HG03196 (cell line): ENCODE measurements at regions not wholly inside any gene's neighbourhood (a gene's known extent, or its start where the extent isn't known, plus 50 kb on each side); places are given as distances from the start of the nearest gene placed in this dataset.
"Not testable (repeated sequence)": the region's sequence is repeated elsewhere in the genome, so short reads cannot be mapped to it uniquely, and the experiment has no call there.

Source experiments
- ATAC-seq: cut with Tn5 transposase; IDR thresholded peaks from one replicate; pipeline ENCODE4 v1.9.1; 2021; ENCODE audit not compliant: unreplicated experiment

DNA sequence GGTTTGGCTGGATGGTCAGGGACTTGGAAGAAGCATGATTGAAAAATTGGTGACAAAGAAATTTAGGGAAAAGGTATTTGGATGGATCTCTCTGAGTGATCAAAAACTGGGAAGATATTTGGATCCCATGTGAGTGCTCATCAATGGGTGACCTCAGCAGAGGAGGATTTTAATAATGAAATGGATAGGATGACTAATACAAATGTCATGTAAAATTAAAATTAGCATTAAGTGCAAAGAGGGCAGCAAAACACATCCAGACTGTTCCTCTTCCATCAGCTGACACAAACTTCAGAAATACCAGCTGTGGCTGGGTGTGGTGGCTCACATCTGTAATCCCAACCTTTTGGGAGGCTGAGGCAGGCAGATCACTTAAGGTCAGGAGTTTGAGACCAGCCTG is 151.7 kb downstream of the THBS2 start:
- no peak for ATAC-seq

DNA sequence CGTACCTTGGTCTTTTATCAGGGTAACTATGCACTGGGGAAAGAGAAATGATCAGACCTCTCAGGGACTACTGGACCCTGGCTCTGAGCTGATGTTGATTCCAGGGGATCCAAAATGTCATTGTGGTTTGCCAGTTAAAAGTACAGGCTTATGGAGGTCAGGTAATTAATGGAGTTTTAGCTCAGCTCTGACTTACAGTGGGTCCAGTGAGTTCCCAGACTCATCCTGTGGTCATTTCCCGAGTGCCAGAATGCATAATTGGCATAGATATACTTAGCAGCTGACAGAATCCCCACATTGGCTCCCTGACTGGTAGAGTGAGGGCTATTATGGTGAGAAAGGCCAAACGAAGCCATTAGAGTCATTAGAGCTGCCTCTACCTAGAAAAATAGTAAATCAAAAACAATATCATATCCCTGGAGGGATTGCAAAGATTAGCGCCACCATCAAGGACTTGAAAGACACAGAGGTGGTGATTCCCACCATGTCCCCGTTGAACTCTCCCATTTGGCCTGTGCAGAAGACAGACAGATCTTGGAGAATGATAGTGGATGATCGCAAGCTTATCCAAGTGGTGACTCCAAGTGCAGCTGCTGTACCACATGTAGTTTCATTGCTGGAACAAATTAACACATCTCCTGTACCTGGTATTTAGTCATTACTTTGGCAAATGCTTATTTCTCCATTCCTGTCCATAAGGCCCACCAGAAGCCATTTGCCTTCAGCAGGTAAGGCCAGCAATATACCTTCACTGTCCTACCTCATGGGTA is 152.4 kb downstream of the THBS2 start:
- no peak for ATAC-seq

DNA sequence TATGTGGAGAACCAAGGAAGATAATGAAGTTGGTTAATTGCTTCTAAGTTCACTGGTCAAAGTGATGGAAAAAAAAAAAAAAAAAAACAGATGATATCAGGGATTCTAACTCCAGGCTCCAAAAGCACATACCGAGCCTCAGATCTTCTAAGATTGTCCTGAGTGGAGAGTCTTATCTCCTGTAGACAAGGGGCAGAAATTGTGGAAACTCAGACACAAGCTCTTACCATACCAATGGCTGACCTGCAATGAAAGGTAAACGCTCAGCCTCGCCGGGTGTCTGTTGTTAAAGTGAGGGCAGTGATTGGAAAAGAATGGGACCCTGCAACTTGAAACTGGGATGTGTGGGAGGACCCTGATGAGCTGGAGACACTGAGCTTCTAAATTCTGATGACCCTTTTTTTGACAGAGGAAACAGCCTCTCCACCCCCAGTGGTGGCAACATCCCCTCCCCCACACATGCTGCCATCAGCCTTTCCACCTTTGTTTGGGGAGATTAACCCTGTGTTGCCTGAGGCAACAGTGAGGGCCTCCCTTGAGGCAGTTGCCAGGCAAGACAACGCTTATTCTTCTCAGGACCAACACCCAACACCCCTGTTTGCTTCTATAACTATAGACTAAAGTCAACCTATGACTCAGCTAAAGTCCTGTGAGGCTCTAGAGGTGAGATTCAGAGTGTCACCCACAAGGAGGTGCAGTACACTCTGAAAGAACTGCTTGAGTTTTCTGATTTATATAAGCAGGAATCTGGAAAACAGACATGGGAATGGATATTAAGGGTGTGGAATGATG is 154.0 kb downstream of the THBS2 start:
- no peak for ATAC-seq

DNA sequence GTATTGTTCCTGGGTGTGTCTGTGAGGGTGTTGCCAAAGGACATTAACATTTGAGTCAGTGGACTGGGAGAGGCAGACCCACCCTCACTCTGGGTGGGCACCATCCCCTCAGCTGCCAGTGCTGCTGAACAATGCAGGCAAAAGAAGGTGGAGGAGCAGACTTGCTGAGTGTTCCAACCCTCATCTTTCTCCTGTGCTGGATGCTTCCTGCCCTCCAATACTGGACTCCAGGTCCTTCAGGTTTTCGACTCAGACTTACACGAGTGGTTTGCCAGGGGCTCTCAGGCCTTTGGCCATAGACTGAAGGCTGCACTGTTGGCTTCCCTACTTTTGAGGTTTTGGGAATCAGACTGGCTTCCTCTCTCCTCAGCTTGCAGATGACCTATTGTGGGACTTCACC is 155.0 kb downstream of the THBS2 start:
- ATAC-seq: not testable (repeated sequence)

DNA sequence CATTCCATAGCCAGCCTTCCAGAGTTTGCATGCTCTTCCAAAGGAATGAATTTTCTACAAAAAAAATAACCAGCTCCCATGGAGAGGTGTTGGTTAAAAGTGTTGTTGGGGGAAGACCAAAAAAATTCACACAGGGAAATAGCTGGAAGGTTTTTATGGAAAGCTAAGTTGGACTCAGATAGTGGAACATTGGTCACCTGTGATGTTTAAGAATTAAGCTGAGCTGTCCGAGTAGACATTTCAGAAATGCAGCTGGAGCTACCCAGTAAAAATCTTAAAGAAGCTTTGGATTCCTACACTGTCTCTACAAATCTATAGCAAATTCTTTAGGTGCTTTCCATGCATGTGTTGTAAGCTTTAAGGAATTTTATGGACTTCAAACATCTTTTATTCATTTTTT is 155.5 kb downstream of the THBS2 start:
- ATAC-seq: no peak

DNA sequence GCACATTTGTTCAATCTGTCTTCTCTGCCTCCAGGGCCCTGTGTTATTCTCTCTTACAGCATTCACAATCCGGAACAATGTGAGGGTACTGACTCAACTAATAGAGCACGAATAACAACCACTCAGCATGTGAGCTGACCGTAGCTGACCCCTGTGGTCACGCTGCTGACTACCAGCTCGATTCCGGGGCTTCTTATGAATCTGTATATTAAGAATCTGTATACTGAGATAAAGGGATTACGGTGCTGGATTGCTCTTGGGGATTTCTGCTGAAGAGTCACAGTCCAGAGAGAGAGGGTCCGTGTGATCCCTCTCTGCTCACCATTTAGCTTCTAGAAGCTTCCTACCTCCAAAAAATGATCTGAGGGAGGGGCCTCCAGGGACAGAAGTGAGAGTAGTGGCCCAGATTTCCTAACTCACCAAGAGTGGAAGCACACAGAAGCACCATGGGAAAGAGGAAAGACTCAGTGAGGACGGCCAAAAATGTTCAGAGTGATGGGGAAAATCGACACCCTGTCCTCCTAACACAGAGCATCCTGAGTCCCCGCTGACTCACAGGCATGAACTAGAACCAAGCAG is 156.2 kb downstream of the THBS2 start:
- ATAC-seq: no peak

DNA sequence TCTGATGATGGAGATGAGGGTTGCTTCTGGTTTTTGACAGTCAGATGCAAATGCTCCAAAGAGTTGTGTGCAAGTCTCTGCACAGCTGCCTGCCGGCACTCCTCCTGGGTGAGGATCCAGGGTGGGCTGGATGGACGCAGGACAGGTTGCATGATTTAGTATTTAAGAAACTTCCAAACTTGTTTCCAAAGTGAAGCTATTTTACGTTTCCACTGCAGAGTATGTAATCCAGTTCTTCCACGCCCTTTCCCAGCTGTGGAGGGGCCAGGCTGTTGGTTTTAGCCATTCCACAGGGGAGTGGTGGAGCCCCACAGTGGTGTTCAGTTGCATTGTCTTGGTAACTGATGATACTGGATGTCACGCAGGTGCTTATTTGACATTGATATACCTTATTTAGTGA is 157.3 kb downstream of the THBS2 start:
- ATAC-seq: no peak

DNA sequence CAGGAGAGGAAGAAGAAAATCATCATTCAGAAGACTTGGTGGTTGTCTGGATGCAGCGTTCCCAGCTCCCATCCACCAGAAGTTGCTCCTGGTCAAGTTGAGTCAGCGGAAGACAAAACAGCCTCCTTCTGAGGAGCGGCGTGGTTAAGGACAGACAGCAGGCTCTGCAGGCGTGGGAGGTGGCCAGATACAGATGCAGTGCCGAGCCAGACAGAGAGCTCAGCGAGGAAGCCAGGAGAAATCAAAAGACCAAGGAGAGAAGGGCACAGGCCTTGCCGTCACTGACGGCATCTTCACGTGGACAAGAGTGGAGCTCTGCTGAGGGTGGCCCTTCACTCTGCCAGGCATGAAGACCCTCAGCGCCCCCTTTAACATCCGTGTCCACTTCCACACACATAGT is 158.5 kb downstream of the THBS2 start:
- ATAC-seq: no peak

DNA sequence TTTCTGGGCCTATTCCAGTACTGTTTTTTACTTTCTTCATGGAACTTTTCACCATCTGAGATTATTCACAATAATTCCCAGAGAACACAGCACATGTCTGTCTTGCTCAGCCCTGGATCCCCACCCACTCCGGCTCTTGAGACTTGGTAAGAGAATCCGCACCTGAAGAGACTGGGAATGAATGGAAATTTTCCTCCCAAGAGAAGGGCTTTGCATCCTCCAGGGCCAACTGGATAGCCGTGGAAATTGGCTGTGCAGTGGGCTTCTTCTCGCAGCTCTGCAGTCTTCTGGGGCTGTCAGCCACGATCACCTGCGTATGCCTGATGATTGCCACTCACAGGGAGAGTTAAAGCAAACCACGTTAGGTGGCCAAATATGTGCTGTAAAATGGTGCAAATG is 159.1 kb downstream of the THBS2 start:
- no peak for ATAC-seq

DNA sequence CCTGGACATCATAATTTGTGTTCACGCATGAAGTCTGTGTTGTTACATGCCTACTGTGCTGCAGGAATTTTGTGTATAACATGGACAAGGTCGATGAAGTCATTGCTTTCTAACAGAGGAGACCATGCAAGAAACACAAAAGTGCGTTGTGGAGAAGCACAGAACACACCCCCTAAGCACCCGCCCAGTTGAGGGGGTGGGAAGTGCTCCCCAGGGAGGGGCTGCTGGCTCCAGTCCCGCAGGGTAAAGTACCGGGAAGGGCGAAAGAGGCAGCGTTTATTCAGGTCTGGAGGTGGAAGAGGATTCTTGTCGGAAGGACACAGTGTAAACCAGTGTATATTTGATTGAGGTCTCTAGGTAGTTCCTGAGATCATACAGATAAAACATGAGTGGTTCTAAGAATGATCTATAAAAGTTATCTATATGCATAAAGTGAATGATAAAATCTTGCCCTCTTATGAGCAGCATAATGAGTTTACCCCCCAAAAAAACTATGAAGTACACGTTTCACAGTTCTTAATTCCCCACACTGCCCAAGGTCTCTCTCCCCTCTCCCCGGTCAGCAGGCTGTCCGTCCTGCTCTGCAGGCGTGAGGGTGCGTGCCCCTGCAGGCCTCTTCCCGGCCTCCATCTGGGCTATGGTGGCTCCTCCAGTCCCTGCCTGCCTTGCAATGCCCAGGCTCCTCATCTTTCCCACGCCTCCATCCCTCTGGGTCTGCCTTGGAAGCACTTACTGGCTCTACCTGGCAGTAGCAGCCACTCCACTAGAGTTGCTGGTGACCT is 159.7 kb downstream of the THBS2 start:
- ATAC-seq: no peak

DNA sequence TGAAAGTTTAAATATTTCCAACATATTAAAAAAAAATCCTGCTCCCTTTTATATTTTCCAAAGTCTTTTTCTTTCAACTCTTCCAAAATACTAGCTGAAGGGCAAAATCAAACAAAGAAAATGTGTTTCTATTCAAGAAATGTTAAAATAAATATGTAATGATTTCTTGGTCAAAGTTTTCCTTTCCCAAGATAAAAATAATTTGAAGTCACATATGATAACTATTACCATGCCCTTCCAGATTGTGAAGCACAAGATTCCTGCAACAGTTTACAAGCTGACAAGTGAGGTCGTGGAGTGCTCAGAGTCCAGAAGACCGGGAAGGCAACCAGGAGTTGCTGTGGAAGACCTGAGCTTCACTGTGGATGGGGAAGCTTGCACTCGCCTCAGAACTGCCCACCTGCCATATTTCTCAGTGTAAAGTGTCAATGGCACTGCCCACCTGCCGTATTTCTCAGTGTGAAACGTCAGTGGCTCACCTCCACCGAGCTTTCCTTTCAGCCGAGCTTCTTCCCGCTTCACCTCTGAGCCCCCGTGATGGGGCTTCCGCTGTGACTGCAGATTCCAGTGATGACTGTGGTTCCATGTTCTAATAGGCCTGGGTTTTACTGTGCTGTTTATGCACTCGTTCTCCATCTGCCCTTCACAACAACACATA is 160.5 kb downstream of the THBS2 start:
- no peak for ATAC-seq

DNA sequence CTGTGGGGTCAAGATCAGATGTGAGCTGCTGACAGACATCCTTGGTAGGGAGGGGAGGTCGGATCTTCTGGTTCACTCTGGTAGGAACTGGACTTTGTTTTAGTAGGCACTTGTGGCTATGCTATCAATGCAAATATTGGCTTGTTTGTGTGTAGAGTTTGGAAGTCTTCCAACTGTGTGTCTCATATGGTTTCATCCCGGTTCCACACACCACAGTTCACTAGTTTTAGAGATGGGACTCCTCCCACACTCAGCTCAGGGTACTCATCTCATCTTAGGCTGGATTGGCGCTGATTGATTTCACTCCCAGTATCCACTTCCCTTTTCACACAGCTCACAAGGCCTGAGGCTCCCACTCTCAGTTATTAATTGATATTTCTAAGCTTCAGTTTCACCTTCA is 161.3 kb downstream of the THBS2 start:
- no peak for ATAC-seq

DNA sequence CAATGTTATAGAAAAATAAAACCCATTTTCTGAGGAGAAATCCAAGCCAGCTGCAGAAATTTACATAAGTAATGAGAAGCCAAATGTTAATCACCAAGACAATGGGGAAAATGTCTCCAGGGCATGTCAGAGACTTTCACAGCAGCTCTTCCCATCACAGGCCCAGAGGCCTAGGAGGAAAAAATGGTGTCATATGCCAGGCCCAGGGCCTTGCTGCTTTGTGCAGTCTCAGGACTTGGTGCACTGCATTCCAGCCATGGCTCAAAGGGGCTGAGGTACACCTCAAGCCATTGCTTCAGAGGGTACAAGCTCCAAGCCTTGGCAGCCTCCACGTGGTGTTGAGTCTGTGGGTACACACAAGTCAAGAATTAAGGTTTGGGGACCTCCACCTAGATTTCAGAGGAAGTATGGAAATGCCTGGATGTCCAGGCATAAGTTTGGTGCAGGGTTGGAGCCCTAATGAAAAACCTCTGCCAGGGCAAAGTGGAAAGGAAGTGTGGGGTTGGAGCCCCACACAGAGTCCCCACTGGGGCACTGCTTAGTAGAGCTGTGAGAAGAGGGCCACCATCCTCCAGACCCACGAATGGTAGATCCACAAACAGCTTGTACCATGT is 163.0 kb downstream of the THBS2 start:
- ATAC-seq: not testable (repeated sequence)

DNA sequence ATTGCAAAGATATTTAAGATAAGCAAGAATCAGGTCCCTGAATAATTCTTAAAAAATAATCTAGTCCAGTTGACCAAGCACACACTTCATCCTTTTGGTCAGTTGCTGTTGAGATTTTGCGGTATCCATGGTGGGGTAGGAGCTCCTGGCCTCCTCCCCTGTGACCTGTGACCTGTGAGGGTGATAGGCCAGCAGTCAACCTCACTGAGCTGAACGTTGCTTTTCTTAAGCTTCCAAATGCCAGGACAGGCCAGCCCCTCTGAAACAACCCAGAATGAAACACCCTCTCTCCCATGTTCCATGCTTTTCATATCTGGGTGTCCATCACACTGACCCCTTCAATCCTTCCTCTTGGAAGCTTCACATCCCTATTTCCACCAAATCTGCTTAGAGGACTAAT is 164.9 kb downstream of the THBS2 start:
- no peak for ATAC-seq

DNA sequence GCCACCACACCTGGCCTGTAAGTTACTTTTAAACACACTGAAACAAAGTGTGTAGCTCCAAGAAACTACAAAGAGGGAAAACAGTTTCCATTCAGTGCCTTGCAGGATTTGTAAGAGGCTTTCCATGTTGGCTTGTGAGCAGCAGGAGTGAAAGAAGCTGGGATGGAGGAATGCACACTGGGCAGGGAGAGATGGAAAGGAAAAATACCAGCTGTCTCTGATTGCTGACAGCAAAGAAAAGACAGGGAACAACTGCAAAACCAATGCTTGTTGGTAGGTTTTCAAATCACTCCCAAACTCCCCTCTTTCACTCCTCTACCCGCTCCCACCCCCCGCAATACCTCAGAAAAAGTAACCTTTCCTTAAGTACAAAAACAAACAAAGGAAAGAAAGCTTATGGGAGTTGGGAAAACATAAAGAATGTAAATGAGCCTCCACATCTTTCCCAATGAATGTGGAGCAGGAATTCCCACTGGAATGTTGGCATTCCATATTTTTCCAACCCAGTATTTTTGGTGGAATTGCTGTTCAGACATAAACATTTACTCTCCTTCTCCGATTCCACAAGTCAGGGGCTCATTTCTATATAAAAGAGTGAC is 166.1 kb downstream of the THBS2 start:
- no peak for ATAC-seq

DNA sequence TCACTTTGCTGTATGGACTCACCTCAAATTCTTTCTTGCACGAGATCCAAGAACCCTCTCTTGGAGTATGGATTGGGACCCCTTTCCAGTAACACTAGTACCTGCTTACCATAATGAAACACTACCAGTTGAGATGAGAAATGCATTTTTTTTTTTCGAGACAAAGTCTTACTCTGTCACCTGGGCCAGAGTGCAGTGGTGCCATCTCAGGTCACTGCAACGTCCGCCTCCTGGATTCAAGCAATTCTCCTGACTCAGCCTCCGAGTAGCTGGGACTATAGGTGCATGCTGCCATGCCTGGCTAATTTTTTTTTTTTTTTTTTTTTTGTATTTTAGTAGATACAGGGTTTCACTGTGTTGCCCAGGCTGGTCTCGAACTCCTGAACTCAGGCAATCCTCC is 167.0 kb downstream of the THBS2 start:
- not testable (repeated sequence) for ATAC-seq

DNA sequence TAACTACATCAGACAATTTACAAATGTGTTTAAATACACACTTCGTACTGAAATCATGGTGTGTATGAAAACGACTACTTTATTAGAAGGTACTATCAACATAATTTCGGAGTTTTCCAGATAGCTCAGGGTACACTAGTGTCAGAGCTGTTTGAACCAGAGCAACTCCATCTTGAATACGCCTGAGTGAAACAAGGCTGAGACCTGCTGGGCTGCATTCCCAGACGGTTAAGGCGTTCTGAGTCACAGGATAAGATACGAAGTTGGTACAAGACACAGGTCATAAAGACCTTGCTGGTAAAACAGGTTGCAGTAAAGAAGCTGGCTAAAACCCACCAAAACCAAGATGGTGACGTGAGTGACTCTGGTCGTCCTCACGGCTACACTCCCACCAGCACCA is 167.6 kb downstream of the THBS2 start:
- ATAC-seq: no peak

DNA sequence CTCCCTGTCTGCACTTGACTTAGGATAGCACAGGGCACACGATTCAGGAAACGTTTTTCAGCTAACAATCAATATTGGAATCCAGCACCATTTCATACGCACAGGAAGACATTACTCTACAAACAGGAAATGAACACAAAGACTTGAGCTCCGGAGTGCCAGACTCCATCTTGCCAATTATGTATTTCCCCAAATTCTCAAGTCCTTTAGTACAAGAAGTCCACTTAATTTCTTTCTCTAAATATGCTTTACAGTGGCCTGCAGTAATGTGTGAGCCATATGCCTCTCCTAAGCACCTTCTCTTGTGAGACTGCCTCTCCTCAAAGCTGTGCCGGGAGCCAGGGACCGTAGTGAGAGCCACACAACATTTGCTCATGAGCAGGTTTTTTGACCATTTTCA is 168.2 kb downstream of the THBS2 start:
- no peak for ATAC-seq

DNA sequence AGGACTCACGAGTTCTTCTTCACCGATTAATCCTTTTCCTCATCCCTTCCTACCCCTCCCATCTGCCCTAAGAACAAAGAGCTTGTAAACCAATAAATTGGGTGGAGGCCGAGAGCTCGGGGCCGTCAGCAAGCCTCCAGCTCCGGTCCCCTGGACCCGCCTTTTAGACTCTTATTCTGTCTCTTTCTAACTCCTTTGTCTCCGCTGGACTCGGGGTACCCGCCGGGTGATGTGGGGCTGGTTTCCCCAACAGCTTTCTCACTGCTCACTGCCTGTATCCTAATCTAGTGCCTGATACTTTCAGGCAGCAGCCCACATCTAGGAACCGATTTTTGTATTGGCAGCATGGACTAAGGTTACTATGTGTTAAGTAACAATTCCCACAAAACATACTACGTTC is 169.1 kb downstream of the THBS2 start:
- not testable (repeated sequence) for ATAC-seq

DNA sequence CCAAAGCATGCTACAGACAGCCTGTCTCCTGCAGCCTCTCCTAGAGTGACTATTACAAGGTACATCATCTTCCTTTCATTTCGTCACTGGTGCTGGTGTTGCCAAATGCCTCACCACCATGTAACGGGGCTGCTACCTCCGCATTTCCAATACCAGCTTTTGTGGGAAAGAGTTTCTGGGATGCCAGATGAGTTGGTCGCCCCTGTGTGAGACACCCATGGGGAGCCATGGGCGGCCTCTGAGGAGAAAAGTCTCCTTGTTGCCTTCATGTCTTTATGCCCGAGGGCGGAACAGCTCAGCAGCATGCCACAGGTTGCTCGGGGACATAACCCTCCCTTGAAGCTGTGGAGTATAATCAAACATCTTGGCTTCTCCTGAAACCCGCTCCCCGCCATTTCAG is 169.6 kb downstream of the THBS2 start:
- ATAC-seq: no peak
